ENCODE measurements at regions not wholly inside any gene's neighbourhood (a gene's known extent, or its start where the extent isn't known, plus 50 kb on each side); places are given as distances from the start of the nearest gene placed in this dataset.
"Not testable (repeated sequence)": the region's sequence is repeated elsewhere in the genome, so short reads cannot be mapped to it uniquely, and the experiment has no call there.

- no peak for DNase-seq (ENCODE audit: extremely low spot score in 2 of 2)
- Histone ChIP-seq H3K36me3 (no peaks in the 10 kb centered on the region), H3K27me3 (no peaks in the 10 kb centered on the region), H3K4me3 (no peak overlapping the region), H3K27ac (no peak overlapping the region), H3K4me1 (no peaks in the 10 kb centered on the region), H3K9me3 (no peaks in the 10 kb centered on the region)
- TF ChIP-seq CTCF (IDR thresholded peaks at IDR 0.05) (no peak), POLR2AphosphoS5 (IDR thresholded peaks at IDR 0.05; ENCODE audit: insufficient read depth in 1 of 2, low read depth in 1 of 2) (no peak), POLR2A (IDR thresholded peaks at IDR 0.05) (no peak)
- intact Hi-C loops (cut with DNase I) = loop anchor here (10.0 kb wide), 1 partner anchor 1065 kb away; the partner anchor contains the start of gene MANBA
Observed at GRCh38 chr4:101699441-101700124, 90.9 kb upstream of the BANK1 start.

DNA sequence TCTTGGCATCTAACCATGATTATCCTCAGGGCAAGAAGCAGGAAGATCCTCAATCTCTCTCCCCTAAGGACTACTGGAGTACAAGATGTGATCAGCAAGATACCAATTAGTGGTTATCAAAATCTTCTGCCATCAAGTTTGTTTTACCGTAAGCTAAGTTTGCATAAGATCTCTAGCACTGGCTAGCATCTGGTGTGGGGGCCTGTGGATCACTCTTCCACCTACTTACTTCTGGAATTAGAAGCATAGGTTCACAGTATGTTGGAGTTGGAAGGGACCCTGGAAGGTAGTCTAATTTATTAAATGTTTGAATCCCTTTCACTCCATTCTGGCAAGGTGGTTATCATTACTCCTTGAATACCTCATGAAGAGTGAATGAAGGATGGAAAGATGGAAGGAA lies 93.3 kb upstream of the BANK1 start:
- peaks cover 5% of the 10 kb centered on the region for H3K4me1 ChIP-seq
- H3K36me3 ChIP-seq = no peaks in the 10 kb centered on the region
- H3K9me3 ChIP-seq = no peaks in the 10 kb centered on the region
- DNase-seq (ENCODE audit: extremely low spot score in 2 of 2) = no peak
- no peak overlapping the region for H3K27ac ChIP-seq
- intact Hi-C loops (cut with DNase I) = loop anchor here (10.0 kb wide), 1 partner anchor 1068 kb away; the partner anchor contains the start of gene MANBA
- TF ChIP-seq CTCF (IDR thresholded peaks at IDR 0.05) = no peak
- no peak for TF ChIP-seq POLR2A (IDR thresholded peaks at IDR 0.05)
- TF ChIP-seq POLR2AphosphoS5 (IDR thresholded peaks at IDR 0.05; ENCODE audit: insufficient read depth in 1 of 2, low read depth in 1 of 2) = no peak
- no peaks in the 10 kb centered on the region for H3K27me3 ChIP-seq
- H3K4me3 ChIP-seq = no peak overlapping the region

GRCh38 chr4:101696276-101697010 lies 94.1 kb upstream of the BANK1 start:
- no peak for DNase-seq (ENCODE audit: extremely low spot score in 2 of 2)
- H3K36me3 ChIP-seq = no peaks in the 10 kb centered on the region
- no peak overlapping the region for H3K4me3 ChIP-seq
- H3K9me3 ChIP-seq = no peaks in the 10 kb centered on the region
- H3K27me3 ChIP-seq = no peaks in the 10 kb centered on the region
- peaks cover 5% of the 10 kb centered on the region for H3K4me1 ChIP-seq
- intact Hi-C loops (cut with DNase I) = loop anchor here (10.0 kb wide), 1 partner anchor 1068 kb away; the partner anchor contains the start of gene MANBA
- TF ChIP-seq CTCF (IDR thresholded peaks at IDR 0.05) = no peak
- TF ChIP-seq POLR2A (IDR thresholded peaks at IDR 0.05) = no peak
- TF ChIP-seq POLR2AphosphoS5 (IDR thresholded peaks at IDR 0.05; ENCODE audit: insufficient read depth in 1 of 2, low read depth in 1 of 2) = no peak
- no peak overlapping the region for H3K27ac ChIP-seq

DNA sequence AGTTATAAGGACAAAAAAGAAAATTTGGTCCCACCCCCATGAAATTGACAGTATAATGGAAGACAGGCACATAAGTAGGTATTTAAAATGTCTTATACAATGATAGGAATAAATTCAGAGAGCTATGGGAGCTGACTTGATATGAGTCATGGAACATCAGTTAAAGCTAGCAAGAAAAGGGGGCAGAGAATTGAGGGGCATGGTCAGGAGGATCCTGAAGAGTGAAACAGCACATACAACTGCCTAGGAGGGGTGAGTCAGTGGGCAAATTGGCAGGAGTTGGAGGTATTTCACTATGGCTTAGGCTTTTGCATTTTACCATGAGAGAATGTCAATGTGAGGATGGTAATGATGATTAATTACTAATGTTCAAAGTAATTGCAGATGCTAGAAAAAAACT lies 95.4 kb upstream of the BANK1 start:
- Histone ChIP-seq H3K36me3 (no peaks in the 10 kb centered on the region), H3K4me3 (no peak overlapping the region), H3K27ac (no peak overlapping the region), H3K9me3 (no peaks in the 10 kb centered on the region), H3K27me3 (no peaks in the 10 kb centered on the region), H3K4me1 (peaks cover 5% of the 10 kb centered on the region)
- intact Hi-C loops (cut with DNase I) = loop anchor here (10.0 kb wide), 1 partner anchor 1070 kb away; the partner anchor contains the start of gene MANBA
- no peak for TF ChIP-seq POLR2AphosphoS5 (IDR thresholded peaks at IDR 0.05; ENCODE audit: insufficient read depth in 1 of 2, low read depth in 1 of 2)
- no peak for TF ChIP-seq CTCF (IDR thresholded peaks at IDR 0.05)
- TF ChIP-seq POLR2A (IDR thresholded peaks at IDR 0.05) = no peak
- no peak for DNase-seq (ENCODE audit: extremely low spot score in 2 of 2)

GRCh38 chr4:101694403-101694802 lies 96.1 kb upstream of the BANK1 start:
- not testable (repeated sequence) for H3K27ac ChIP-seq; H3K27me3 ChIP-seq; H3K36me3 ChIP-seq; H3K4me1 ChIP-seq; DNase-seq (ENCODE audit: extremely low spot score in 2 of 2); H3K9me3 ChIP-seq; H3K4me3 ChIP-seq
- intact Hi-C loops (cut with DNase I) = loop anchor here (10.0 kb wide), 1 partner anchor 1070 kb away; the partner anchor contains the start of gene MANBA

All from vagina (tissue), 2 donors.